Aorta (tissue), 5 donors: ENCODE measurements at regions not wholly inside any gene's neighbourhood (a gene's known extent, or its start where the extent isn't known, plus 50 kb on each side); places are given as distances from the start of the nearest gene placed in this dataset.
A peak's percentile ranks its signal among the peaks of the same experiment; 100 is the strongest.

ENCODE experiments used
- ATAC-seq: fragments of 200-7000 bp; cut with Tn5 transposase; one replicate; pipeline ENCODE4 v1.9.1; 2022; ENCODE audit warnings: moderate library complexity; ENCODE audit not compliant: low FRiP score
- DNase-seq, 2 donors: peaks; one replicate each; pipeline ENCODE4 v3.0.0-alpha.2; 2020
- H3K27ac ChIP-seq, 2 donors: one replicate each; pipeline ENCODE4 v1.5.1; 2013; ENCODE audit warnings: low read length in 2 of 2, mild to moderate bottlenecking in 2 of 2, moderate library complexity in 2 of 2, control low read depth in 1 of 2, inconsistent platforms in 1 of 2, low read depth in 1 of 2
- H3K27me3 ChIP-seq, 2 donors: one replicate each; pipeline ENCODE4 v1.6.1; 2013; ENCODE audit warnings: control low read depth in 1 of 2, low read length in 1 of 2, mild to moderate bottlenecking in 1 of 2, moderate library complexity in 1 of 2; ENCODE audit not compliant: insufficient read depth in 2 of 2, control insufficient read depth in 1 of 2
- H3K36me3 ChIP-seq, 2 donors: one replicate each; pipeline ENCODE4 v1.6.1; 2013; ENCODE audit warnings: control low read depth in 1 of 2, low read length in 1 of 2, mild to moderate bottlenecking in 1 of 2; ENCODE audit not compliant: insufficient read depth in 2 of 2, control insufficient read depth in 1 of 2
- H3K4me1 ChIP-seq, 2 donors: one replicate each; pipeline ENCODE4 v1.6.1; 2013; ENCODE audit warnings: low read length in 2 of 2, control low read depth in 1 of 2, mild to moderate bottlenecking in 1 of 2, moderate library complexity in 1 of 2; ENCODE audit not compliant: insufficient read depth in 2 of 2, control insufficient read depth in 1 of 2
- H3K4me3 ChIP-seq, 2 donors: one replicate each; pipeline ENCODE4 v1.5.1; 2013; ENCODE audit warnings: low read length in 2 of 2, control low read depth in 1 of 2, mild to moderate bottlenecking in 1 of 2
- H3K9me3 ChIP-seq: one replicate; pipeline ENCODE4 v1.6.1; 2013; ENCODE audit warnings: mild to moderate bottlenecking, low read length; ENCODE audit not compliant: control insufficient read depth
- WGBS, 2 donors: extraction: QIAGEN DNeasy Blood & Tissue Kit; methylation state at CpG; one replicate each; pipeline ENCODE4 v1.1.7; 2013; 5-methylcytosine and 5-hydroxymethylcytosine counted together
- intact Hi-C, 2 donors: fragments of 100-400 bp; cut with DNase I; formaldehyde crosslinking; loops; one replicate each; pipeline versions ENCODE4 v1.14.2 to v1.15.0; 2022
- donor health status: healthy with polysubstance abuse.
- donor health status: Bipolar disorder and iron deficiency.
- donor health status: DM: no; HTN: no; CAD: no.
- donor health status: DM: no; HTN: no; CAD: no.
- donor health status: DM: yes; HTN: yes; CAD: no.

DNA sequence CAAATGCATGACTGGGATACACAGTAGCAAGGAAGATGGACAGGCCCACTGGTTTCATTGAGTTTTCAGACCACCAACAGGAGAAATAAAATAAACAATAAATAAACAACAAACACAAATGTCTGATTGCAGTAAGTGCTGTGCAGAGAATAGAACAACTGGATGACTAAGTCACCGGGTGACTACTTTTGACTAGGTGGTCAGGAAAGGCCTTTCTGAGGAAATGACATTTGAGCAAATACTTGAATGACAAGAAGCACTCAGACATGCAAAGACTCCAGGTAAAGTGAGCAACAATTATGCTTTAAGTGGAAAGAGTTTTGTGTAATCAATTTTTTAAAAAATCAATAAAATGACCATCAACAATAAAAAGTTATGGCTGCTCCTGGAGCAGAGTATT is 137.7 kb downstream of the BTC start:
- Histone ChIP-seq H3K27me3 (no peaks in the 10 kb centered on the region), H3K27ac (no peak overlapping the region), H3K36me3 (no peaks in the 10 kb centered on the region), H3K4me3 (no peak overlapping the region), H3K9me3 (no peaks in the 10 kb centered on the region), H3K4me1 (no peaks in the 10 kb centered on the region)
- WGBS, 2 donors = 95 to 100% methylated on average over 1 of the region's 1 CpG
- intact Hi-C loops = no loop called here
- DNase-seq (no peak), ATAC-seq (no peak)

DNA sequence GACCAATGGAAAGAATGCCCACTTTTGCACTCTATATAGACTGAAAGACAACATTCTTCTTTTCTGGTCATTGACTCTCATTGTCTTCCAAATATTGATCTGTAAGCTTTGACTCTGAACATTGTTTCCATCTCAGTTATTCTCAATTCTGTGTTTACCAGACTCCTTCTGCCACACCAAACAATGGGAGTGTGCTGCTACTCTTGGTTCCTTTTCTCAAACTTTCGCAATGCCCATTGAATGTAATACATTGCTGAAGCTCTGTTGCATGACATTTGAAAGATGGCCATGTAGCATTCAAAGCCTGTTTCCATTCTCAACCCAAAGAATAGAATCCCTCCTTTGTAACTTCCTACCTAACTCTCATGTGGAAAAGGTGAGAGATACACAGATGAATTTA is 136.2 kb downstream of the BTC start:
- Histone ChIP-seq H3K27ac (no peak overlapping the region), H3K27me3 (no peaks in the 10 kb centered on the region), H3K36me3 (no peaks in the 10 kb centered on the region), H3K4me1 (no peaks in the 10 kb centered on the region), H3K9me3 (no peaks in the 10 kb centered on the region), H3K4me3 (no peak overlapping the region)
- no peak for ATAC-seq
- intact Hi-C loops = no loop called here
- DNase-seq = no peak
- 96 to 97% methylated on average over 1 of the region's 1 CpG for WGBS, 2 donors

DNA sequence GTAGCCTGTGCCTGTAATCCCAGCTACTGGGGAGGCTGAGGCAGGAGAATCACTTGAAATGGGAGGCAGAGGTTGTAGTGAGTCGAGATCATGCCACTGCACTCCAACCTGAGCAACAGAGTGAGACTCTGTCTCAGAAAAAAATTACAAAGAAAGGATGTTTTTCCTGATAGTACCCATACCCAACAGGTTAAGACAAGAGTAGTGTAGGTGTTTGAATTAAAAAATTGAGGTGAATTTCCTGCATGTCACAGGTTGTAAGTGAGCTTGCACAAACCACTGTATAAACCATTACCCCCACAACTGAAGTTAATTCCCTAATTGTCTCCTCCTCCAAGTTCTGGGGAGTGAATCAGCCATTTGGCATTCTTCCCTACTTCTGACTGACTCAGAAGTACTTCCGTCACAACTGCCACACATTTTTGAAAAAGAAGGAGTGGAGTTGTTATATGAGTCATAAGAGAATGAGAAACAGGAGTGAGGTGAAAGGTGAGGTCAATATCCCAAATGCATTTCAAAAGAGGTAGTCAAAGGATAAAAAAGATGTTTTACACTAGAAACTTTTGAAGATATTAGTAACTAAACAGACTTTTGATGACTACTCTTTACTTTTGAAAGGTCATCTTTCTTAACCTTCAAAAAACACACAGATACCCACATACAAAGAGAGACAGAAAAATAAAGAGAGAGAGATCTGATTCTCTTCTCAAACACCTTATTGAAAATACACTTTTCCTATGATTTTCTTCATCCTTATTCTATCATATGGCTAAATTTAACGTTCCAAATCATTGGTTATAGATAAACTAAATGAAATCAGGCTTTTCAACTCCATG is 134.5 kb downstream of the BTC start:
- Histone ChIP-seq H3K27me3 (no peaks in the 10 kb centered on the region), H3K27ac (no peak overlapping the region), H3K36me3 (no peaks in the 10 kb centered on the region), H3K4me3 (no peak overlapping the region), H3K9me3 (no peaks in the 10 kb centered on the region), H3K4me1 (no peaks in the 10 kb centered on the region)
- 61 to 63% methylated on average over 3 of the region's 3 CpGs for WGBS, 2 donors
- intact Hi-C loops = no loop called here
- peak; percentile 79 for ATAC-seq
- DNase-seq = no peak

DNA sequence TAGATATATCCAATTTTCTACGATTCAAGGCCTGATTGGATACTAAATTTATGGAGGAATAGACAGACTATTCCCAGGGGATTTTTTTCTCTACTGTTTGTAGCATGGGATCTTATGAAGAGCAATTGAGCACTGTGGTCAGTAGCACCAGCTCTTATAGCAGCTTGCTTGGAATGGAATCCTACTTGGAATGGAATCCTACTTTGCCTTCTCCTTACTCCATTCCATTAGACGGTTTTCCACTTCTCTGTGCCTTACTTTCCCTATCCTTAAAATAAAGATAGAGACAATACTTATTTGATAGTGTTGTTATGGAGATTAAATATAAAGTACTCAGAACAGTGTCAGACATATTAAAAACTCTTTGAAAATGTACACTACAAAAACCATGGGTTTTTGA is 133.5 kb downstream of the BTC start:
- Histone ChIP-seq H3K9me3 (no peaks in the 10 kb centered on the region), H3K27me3 (no peaks in the 10 kb centered on the region), H3K36me3 (no peaks in the 10 kb centered on the region), H3K4me1 (no peaks in the 10 kb centered on the region), H3K27ac (no peak overlapping the region), H3K4me3 (no peak overlapping the region)
- no peak for ATAC-seq
- WGBS, 2 donors = 92 to 95% methylated on average over 2 of the region's 2 CpGs
- no peak for DNase-seq
- intact Hi-C loops = no loop called here

DNA sequence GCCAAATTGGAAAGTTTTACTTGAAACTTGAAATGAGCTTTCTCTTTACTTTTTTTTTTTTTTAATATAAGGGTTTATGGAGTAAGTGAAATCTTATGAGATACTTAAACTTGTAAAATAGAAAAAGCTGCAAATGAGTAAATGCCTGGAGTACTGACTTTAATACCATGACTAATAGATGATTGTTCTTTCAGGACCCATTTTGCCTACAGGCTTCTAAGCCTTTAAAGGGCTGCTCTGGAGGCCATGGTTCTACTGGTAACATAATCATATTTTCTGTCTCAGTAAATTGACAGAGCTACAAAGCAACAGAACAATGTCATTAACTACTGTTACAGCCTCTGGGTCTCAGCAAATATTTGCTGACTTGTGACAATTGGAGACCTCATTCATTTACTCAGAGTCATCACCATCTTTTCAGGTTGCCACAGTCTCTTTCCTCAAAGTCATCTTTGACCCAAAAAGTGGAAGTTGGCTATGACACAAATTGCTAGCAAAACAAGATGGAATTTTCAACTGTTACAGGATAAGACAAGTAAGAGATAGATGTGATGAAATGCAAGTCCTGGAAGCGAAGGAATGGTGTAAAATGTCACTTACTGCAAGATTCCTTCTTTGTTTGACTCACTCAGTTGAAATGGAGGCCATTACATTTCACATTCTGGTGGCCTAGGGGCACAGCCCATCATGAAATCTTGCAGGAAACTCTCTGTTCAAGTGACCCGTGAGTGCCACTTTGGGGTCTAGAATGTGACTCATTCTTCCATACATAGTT is 132.7 kb downstream of the BTC start:
- Histone ChIP-seq H3K27me3 (no peaks in the 10 kb centered on the region), H3K27ac (no peak overlapping the region), H3K9me3 (no peaks in the 10 kb centered on the region), H3K36me3 (no peaks in the 10 kb centered on the region), H3K4me3 (no peak overlapping the region), H3K4me1 (no peaks in the 10 kb centered on the region)
- ATAC-seq = no peak
- intact Hi-C loops = no loop called here
- DNase-seq = no peak
- 97% methylated on average over 2 of the region's 2 CpGs for WGBS, 2 donors

DNA sequence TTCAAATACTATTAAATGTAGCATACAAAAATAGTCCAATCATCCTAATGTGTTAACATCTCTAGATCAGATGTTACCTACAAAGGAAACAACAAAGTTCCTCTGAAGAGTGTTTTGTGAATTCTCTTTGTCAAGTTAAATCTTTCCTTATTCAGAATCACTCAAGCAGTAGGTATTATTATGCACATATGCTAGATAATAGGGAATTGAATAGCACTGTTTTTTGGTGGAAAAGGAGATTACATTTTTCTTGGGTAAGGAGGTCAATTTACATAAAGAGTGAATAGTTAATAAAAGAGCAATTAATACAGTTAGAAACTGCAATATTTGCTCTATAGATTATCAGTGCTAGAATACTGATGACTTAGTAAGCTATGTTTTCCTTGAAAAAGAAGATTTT is 130.7 kb downstream of the BTC start:
- H3K36me3 ChIP-seq = no peaks in the 10 kb centered on the region
- H3K4me1 ChIP-seq = no peaks in the 10 kb centered on the region
- H3K27me3 ChIP-seq = no peaks in the 10 kb centered on the region
- no peak overlapping the region for H3K4me3 ChIP-seq
- no peak overlapping the region for H3K27ac ChIP-seq
- no peak for DNase-seq
- intact Hi-C loops = no loop called here
- H3K9me3 ChIP-seq = no peaks in the 10 kb centered on the region
- no peak for ATAC-seq

DNA sequence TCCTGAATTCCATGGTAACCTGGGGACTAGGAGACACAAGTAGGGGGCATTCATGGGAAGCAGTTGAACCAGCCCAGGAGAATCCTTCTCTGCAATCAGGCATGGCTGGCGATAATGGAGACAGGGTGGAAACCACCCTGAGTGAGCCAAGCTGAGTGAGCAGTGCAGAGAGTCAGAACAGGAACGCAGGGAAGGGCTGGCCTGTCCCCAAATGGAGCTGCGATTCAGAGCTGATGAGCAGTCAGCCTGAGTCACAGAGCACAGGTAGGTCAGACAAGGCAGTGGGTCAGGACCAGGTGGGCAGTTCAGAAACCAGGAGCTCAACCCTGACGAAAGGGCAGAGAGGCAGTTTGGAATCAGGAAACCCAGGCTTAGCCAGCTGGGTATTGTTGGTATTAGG is 129.0 kb downstream of the BTC start:
- DNase-seq (peak in 1 of 2 donors; percentile 46), ATAC-seq (no peak)
- no peaks in the 10 kb centered on the region for H3K27me3 ChIP-seq
- H3K36me3 ChIP-seq = no peaks in the 10 kb centered on the region
- 90 to 92% methylated on average over 4 of the region's 4 CpGs for WGBS, 2 donors
- H3K27ac ChIP-seq = no peak overlapping the region
- H3K4me3 ChIP-seq = no peak overlapping the region
- no peaks in the 10 kb centered on the region for H3K9me3 ChIP-seq
- intact Hi-C loops = loop anchor here in 1 of 2 donors (5.0 kb wide), 1 partner anchor 438 kb away; no protein-coding TSS in a partner anchor
- H3K4me1 ChIP-seq = no peaks in the 10 kb centered on the region

DNA sequence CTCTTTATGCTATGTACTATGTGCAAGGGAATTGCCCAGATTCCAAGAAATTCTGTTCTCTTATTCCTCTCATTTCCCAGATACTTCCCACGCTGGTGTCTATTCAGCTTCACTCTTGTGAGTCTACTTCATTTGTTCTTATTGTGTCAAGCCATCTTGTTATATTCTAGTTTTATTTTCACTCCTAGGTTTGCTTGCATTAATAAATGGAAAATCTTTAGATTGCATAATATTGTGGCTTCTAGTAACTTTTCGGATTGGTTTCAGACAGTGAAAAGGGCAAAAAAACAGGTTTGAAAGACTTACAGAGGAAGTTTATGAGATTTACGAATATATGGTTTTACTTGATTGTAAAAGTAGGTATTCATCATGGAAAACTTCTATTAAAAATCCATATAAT is 128.4 kb downstream of the BTC start:
- 90 to 92% methylated on average over 3 of the region's 3 CpGs for WGBS, 2 donors

DNA sequence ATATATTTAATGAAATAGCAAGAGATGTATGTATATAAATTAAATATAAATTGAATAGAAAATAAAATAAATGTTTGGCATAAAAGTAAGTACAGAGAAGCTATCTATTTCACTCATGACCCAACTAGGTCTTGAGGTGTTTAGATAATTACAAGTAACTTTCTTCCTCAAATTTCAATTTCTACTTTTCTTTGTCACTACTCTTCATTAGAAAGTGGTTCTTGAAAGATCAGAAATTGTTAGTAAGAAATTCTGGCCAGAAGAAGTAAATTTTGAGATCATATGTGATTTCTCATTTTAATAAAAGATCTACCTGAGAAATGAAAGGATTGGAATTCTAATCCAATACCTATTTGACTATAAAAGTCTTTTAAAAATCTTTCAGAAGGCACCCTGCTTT is 126.9 kb downstream of the BTC start:
- Histone ChIP-seq H3K9me3 (no peaks in the 10 kb centered on the region), H3K27ac (no peak overlapping the region), H3K36me3 (no peaks in the 10 kb centered on the region), H3K4me1 (no peaks in the 10 kb centered on the region), H3K27me3 (no peaks in the 10 kb centered on the region), H3K4me3 (no peak overlapping the region)
- intact Hi-C loops = loop anchor here in 1 of 2 donors (5.0 kb wide), 1 partner anchor 440 kb away; no protein-coding TSS in a partner anchor
- ATAC-seq = no peak
- no peak for DNase-seq

More for the DNA sequence above, 128.4 kb downstream of the BTC start:
- Histone ChIP-seq H3K27me3 (no peaks in the 10 kb centered on the region), H3K4me3 (no peak overlapping the region), H3K36me3 (no peaks in the 10 kb centered on the region), H3K4me1 (no peaks in the 10 kb centered on the region), H3K27ac (no peak overlapping the region), H3K9me3 (no peaks in the 10 kb centered on the region)
- intact Hi-C loops = loop anchor here in 1 of 2 donors (5.0 kb wide), 1 partner anchor 439 kb away; no protein-coding TSS in a partner anchor
- DNase-seq = no peak
- ATAC-seq = no peak
